Uterus (tissue), 3 donors: ENCODE measurements at regions not wholly inside any gene's neighbourhood (a gene's known extent, or its start where the extent isn't known, plus 50 kb on each side); places are given as distances from the start of the nearest gene placed in this dataset.

Experiments
- DNase-seq, 2 donors: peaks; one replicate each; pipeline ENCODE4 v3.0.0-alpha.2; 2019 to 2020
- H3K27ac ChIP-seq, 2 donors: fragments of 200-600 bp; sonication (generic); 1 replicate in 1 of 2; 2 replicates in 1 of 2; pipeline ENCODE4 v1.5.1; 2016 to 2018
- H3K27me3 ChIP-seq, 2 donors: fragments of 200-600 bp; sonication (generic); one replicate each; pipeline ENCODE4 v1.5.1; 2018 to 2019; ENCODE audit warnings: control low read depth in 1 of 2
- H3K36me3 ChIP-seq, 2 donors: fragments of 200-600 bp; sonication (generic); one replicate each; pipeline ENCODE4 v1.5.1; 2019; ENCODE audit warnings: control low read depth in 1 of 2
- H3K4me1 ChIP-seq, 2 donors: fragments of 200-600 bp; sonication (generic); one replicate each; pipeline ENCODE4 v1.5.1; 2018 to 2019; ENCODE audit warnings: control low read depth in 1 of 2
- H3K4me3 ChIP-seq, 2 donors: fragments of 200-600 bp; sonication (generic); 1 replicate in 1 of 2; 2 replicates in 1 of 2; pipeline ENCODE4 v1.5.1; 2018 to 2019; ENCODE audit warnings: mild to moderate bottlenecking in 1 of 2
- H3K9me3 ChIP-seq, 2 donors: fragments of 200-600 bp; sonication (generic); one replicate each; pipeline ENCODE4 v1.5.1; 2019; ENCODE audit warnings: control low read depth in 1 of 2
- CTCF ChIP-seq, 4 experiments: fragments of 200-600 bp in 2 of 4; fragments of 450-650 bp in 2 of 4; sonication (generic) in 2 of 4; IDR thresholded peaks; one replicate each; pipeline ENCODE4 v1.5.1; 2016 to 2019; ENCODE audit warnings: antibody characterized with exemption in 4 of 4, mild to moderate bottlenecking in 2 of 4, moderate library complexity in 1 of 4
- POLR2A ChIP-seq, 2 donors: fragments of 450-650 bp; IDR thresholded peaks; one replicate each; pipeline ENCODE4 v1.6.1; 2016; ENCODE audit warnings: antibody characterized with exemption in 2 of 2, mild to moderate bottlenecking in 1 of 2, moderate library complexity in 1 of 2
- intact Hi-C: fragments of 100-400 bp; cut with DNase I; formaldehyde crosslinking; loops from one replicate; pipeline ENCODE4 v1.15.1; 2023; ENCODE audit warnings: low total_unique reads
- donor health status: DM: yes; HTN: yes; CAD: no.

GRCh38 chr5:166936351-166936750, 1355.1 kb upstream of the WWC1 start:
- intact Hi-C loops = no loop called here
- H3K4me3 ChIP-seq = no peak overlapping the region
- TF ChIP-seq POLR2A (IDR thresholded peaks at IDR 0.05) (no peak), CTCF (IDR thresholded peaks at IDR 0.05) (no peak)
- H3K4me1 ChIP-seq = no peaks in the 10 kb centered on the region
- no peak for DNase-seq
- no peaks in the 10 kb centered on the region for H3K36me3 ChIP-seq
- no peak overlapping the region for H3K27ac ChIP-seq
- H3K9me3 ChIP-seq = no peaks in the 10 kb centered on the region
- no peaks in the 10 kb centered on the region for H3K27me3 ChIP-seq

GRCh38 chr5:166938071-166938470, 1353.4 kb upstream of the WWC1 start:
- DNase-seq = no peak
- no peaks in the 10 kb centered on the region for H3K9me3 ChIP-seq
- no peaks in the 10 kb centered on the region for H3K27me3 ChIP-seq
- H3K27ac ChIP-seq = no peak overlapping the region
- intact Hi-C loops = no loop called here
- H3K36me3 ChIP-seq = no peaks in the 10 kb centered on the region
- no peak overlapping the region for H3K4me3 ChIP-seq
- no peaks in the 10 kb centered on the region for H3K4me1 ChIP-seq
- no peak for TF ChIP-seq POLR2A (IDR thresholded peaks at IDR 0.05)
- no peak for TF ChIP-seq CTCF (IDR thresholded peaks at IDR 0.05)

GRCh38 chr5:166942948-166943347, 1348.5 kb upstream of the WWC1 start:
- no peaks in the 10 kb centered on the region for H3K27me3 ChIP-seq
- H3K9me3 ChIP-seq = no peaks in the 10 kb centered on the region
- no peak overlapping the region for H3K27ac ChIP-seq
- intact Hi-C loops = no loop called here
- TF ChIP-seq POLR2A (IDR thresholded peaks at IDR 0.05) (no peak), CTCF (IDR thresholded peaks at IDR 0.05) (no peak)
- no peak overlapping the region for H3K4me3 ChIP-seq
- DNase-seq = no peak
- no peaks in the 10 kb centered on the region for H3K4me1 ChIP-seq
- no peaks in the 10 kb centered on the region for H3K36me3 ChIP-seq

GRCh38 chr5:166947045-166947444, 1344.4 kb upstream of the WWC1 start:
- Histone ChIP-seq H3K4me3 (no peak overlapping the region), H3K27ac (no peak overlapping the region), H3K27me3 (no peaks in the 10 kb centered on the region), H3K9me3 (no peaks in the 10 kb centered on the region), H3K4me1 (no peaks in the 10 kb centered on the region), H3K36me3 (no peaks in the 10 kb centered on the region)
- DNase-seq = no peak
- TF ChIP-seq POLR2A (IDR thresholded peaks at IDR 0.05) (no peak), CTCF (IDR thresholded peaks at IDR 0.05) (no peak)
- intact Hi-C loops = no loop called here

- TF ChIP-seq CTCF (IDR thresholded peaks at IDR 0.05) (no peak), POLR2A (IDR thresholded peaks at IDR 0.05) (no peak)
- no peaks in the 10 kb centered on the region for H3K9me3 ChIP-seq
- H3K4me3 ChIP-seq = no peak overlapping the region
- DNase-seq = no peak
- H3K36me3 ChIP-seq = no peaks in the 10 kb centered on the region
- no peak overlapping the region for H3K27ac ChIP-seq
- H3K4me1 ChIP-seq = no peaks in the 10 kb centered on the region
- no peaks in the 10 kb centered on the region for H3K27me3 ChIP-seq
- intact Hi-C loops = no loop called here
Measured at GRCh38 chr5:166948679-166949078, 1342.8 kb upstream of the WWC1 start.
